ENCODE measurements at regions not wholly inside any gene's neighbourhood (a gene's known extent, or its start where the extent isn't known, plus 50 kb on each side); places are given as distances from the start of the nearest gene placed in this dataset.
"Not testable (repeated sequence)": the region's sequence is repeated elsewhere in the genome, so short reads cannot be mapped to it uniquely, and the experiment has no call there.

- no peak for DNase-seq (ENCODE audit: low read depth in 1 of 2, low spot score in 1 of 2)
These were observed 81.2 kb upstream of the ITGB1 start for GRCh38 chr10:33039181-33039580.

- no peak for DNase-seq (ENCODE audit: low read depth in 1 of 2, low spot score in 1 of 2)
These were observed 80.6 kb upstream of the ITGB1 start for GRCh38 chr10:33038672-33039071.

GRCh38 chr10:33037726-33038125 lies 79.7 kb upstream of the ITGB1 start:
- no peak for DNase-seq (ENCODE audit: low read depth in 1 of 2, low spot score in 1 of 2)

GRCh38 chr10:33036670-33037069 lies 78.6 kb upstream of the ITGB1 start:
- no peak for DNase-seq (ENCODE audit: low read depth in 1 of 2, low spot score in 1 of 2)

GRCh38 chr10:33035411-33035810 lies 77.4 kb upstream of the ITGB1 start:
- DNase-seq (ENCODE audit: low read depth in 1 of 2, low spot score in 1 of 2), result no peak

GRCh38 chr10:33034931-33035330 lies 76.9 kb upstream of the ITGB1 start:
- no peak for DNase-seq (ENCODE audit: low read depth in 1 of 2, low spot score in 1 of 2)

GRCh38 chr10:33032654-33033151 lies 74.7 kb upstream of the ITGB1 start:
- DNase-seq (ENCODE audit: low read depth in 1 of 2, low spot score in 1 of 2), result no peak

- no peak for DNase-seq (ENCODE audit: low read depth in 1 of 2, low spot score in 1 of 2)
These were observed 74.0 kb upstream of the ITGB1 start for GRCh38 chr10:33031815-33032653.

- DNase-seq (ENCODE audit: low read depth in 1 of 2, low spot score in 1 of 2), result no peak
These were observed 73.1 kb upstream of the ITGB1 start for GRCh38 chr10:33031171-33031570.

GRCh38 chr10:33028515-33028914 lies 70.5 kb upstream of the ITGB1 start:
- not testable (repeated sequence) for DNase-seq (ENCODE audit: low read depth in 1 of 2, low spot score in 1 of 2)

- DNase-seq (ENCODE audit: low read depth in 1 of 2, low spot score in 1 of 2), result no peak
These were observed 69.1 kb upstream of the ITGB1 start for GRCh38 chr10:33027088-33027487.

- no peak for DNase-seq (ENCODE audit: low read depth in 1 of 2, low spot score in 1 of 2)
These were observed 68.4 kb upstream of the ITGB1 start for GRCh38 chr10:33026422-33026821.

GRCh38 chr10:33025910-33026309 lies 67.9 kb upstream of the ITGB1 start:
- DNase-seq (ENCODE audit: low read depth in 1 of 2, low spot score in 1 of 2), result no peak

- DNase-seq (ENCODE audit: low read depth in 1 of 2, low spot score in 1 of 2), result no peak
These were observed 67.0 kb upstream of the ITGB1 start for GRCh38 chr10:33025039-33025438.

GRCh38 chr10:33022691-33023090 lies 64.7 kb upstream of the ITGB1 start:
- no peak for DNase-seq (ENCODE audit: low read depth in 1 of 2, low spot score in 1 of 2)

GRCh38 chr10:33022090-33022489 lies 64.1 kb upstream of the ITGB1 start:
- no peak for DNase-seq (ENCODE audit: low read depth in 1 of 2, low spot score in 1 of 2)

- DNase-seq (ENCODE audit: low read depth in 1 of 2, low spot score in 1 of 2), result no peak
These were observed 59.0 kb upstream of the ITGB1 start for GRCh38 chr10:33016988-33017387.

GRCh38 chr10:33015761-33016547 lies 57.9 kb upstream of the ITGB1 start:
- no peak for DNase-seq (ENCODE audit: low read depth in 1 of 2, low spot score in 1 of 2)

GRCh38 chr10:33013331-33013730 lies 55.3 kb upstream of the ITGB1 start:
- not testable (repeated sequence) for DNase-seq (ENCODE audit: low read depth in 1 of 2, low spot score in 1 of 2)

GRCh38 chr10:33012306-33012705 lies 54.3 kb upstream of the ITGB1 start:
- DNase-seq (ENCODE audit: low read depth in 1 of 2, low spot score in 1 of 2), result no peak

GRCh38 chr10:33010132-33011037 lies 52.4 kb upstream of the ITGB1 start:
- no peak for DNase-seq (ENCODE audit: low read depth in 1 of 2, low spot score in 1 of 2)
